ENCODE measurements at regions not wholly inside any gene's neighbourhood (a gene's known extent, or its start where the extent isn't known, plus 50 kb on each side); places are given as distances from the start of the nearest gene placed in this dataset.

GRCh38 chr7:46391231-46392201, 470.4 kb upstream of the IGFBP3 start:
- Mint-ChIP-seq H3K27ac (no peak overlapping the region), H3K9me3 (ENCODE audit: insufficient read depth) (peaks cover 4% of the 10 kb centered on the region), H3K4me1 (no peaks in the 10 kb centered on the region), H3K4me3 (no peak overlapping the region), H3K27me3 (no peaks in the 10 kb centered on the region)
- Histone ChIP-seq H3K4me2 (replicated peaks; ENCODE audit: low read depth, low read length, poor library complexity, severe bottlenecking) (no peak overlapping the region), H4K20me1 (ENCODE audit: control insufficient read depth, insufficient read depth, low read length, poor library complexity, severe bottlenecking) (no peaks in the 10 kb centered on the region), H3K27me3 (replicated peaks in 1 of 4; ENCODE audit: control extremely low read depth in 1 of 4, control insufficient read depth in 3 of 4, insufficient read depth in 4 of 4, low read length in 3 of 4) (no peaks in the 10 kb centered on the region), H3K27ac (ENCODE audit: low read length in 2 of 2) (no peak overlapping the region), H3K9ac (ENCODE audit: low read length) (no peak overlapping the region), H3K36me3 (replicated peaks in 1 of 2; ENCODE audit: control extremely low read depth in 1 of 2, control insufficient read depth in 1 of 2, extremely low read depth in 1 of 2, insufficient read depth in 2 of 2, low read length in 1 of 2) (no peaks in the 10 kb centered on the region), H2AFZ (ENCODE audit: insufficient read depth, low read depth, low read length, poor library complexity, severe bottlenecking) (no peak overlapping the region), H3K4me1 (ENCODE audit: control insufficient read depth in 2 of 2, insufficient read depth in 2 of 2, low read length in 2 of 2) (no peaks in the 10 kb centered on the region), H3K79me2 (ENCODE audit: control insufficient read depth, insufficient read depth, low read length) (no peaks in the 10 kb centered on the region), H3K9me3 (ENCODE audit: control extremely low read depth in 1 of 3, control insufficient read depth in 2 of 3, insufficient read depth in 1 of 3, low read length in 2 of 3) (no peaks in the 10 kb centered on the region), H3K4me3 (ENCODE audit: control extremely low read depth in 1 of 5, extremely low read depth in 1 of 5, insufficient read depth in 1 of 5, low read depth in 2 of 5, low read length in 4 of 5) (no peak overlapping the region)
- ChIA-PET CTCF (no interaction called here), POLR2A (no interaction called here)
- ATAC-seq (ENCODE audit: low read depth) (no peak), DNase-seq (no peak)
- WGBS (ENCODE audit: insufficient coverage): 100% methylated on average over 1 of the region's 5 CpGs
- intact Hi-C loops (cut with micrococcal nuclease): no loop called here
- TF ChIP-seq CTCF (IDR thresholded peaks at IDR 0.05) (no peak), EZH2 (IDR thresholded peaks at IDR 0.05; ENCODE audit: borderline replicate concordance, insufficient read depth, low read depth, low read length, poor library complexity, severe bottlenecking) (no peak)

- ChIA-PET CTCF (interaction anchor here (0.9 kb wide), 1 partner anchor 13 kb away, joined by 3 read pairs; no protein-coding TSS in a partner anchor), POLR2A (no interaction called here)
- no peak overlapping the region for H3K4me3 ChIP-seq (ENCODE audit: control extremely low read depth in 1 of 5, extremely low read depth in 1 of 5, insufficient read depth in 1 of 5, low read depth in 2 of 5, low read length in 4 of 5)
- Mint-ChIP-seq H3K4me1 (no peaks in the 10 kb centered on the region), H3K27ac (no peak overlapping the region), H3K27me3 (no peaks in the 10 kb centered on the region), H3K4me3 (no peak overlapping the region), H3K9me3 (ENCODE audit: insufficient read depth) (peaks cover 5% of the 10 kb centered on the region)
- no peaks in the 10 kb centered on the region for H3K27me3 ChIP-seq (replicated peaks in 1 of 4; ENCODE audit: control extremely low read depth in 1 of 4, control insufficient read depth in 3 of 4, insufficient read depth in 4 of 4, low read length in 3 of 4)
- H3K36me3 ChIP-seq (replicated peaks in 1 of 2; ENCODE audit: control extremely low read depth in 1 of 2, control insufficient read depth in 1 of 2, extremely low read depth in 1 of 2, insufficient read depth in 2 of 2, low read length in 1 of 2): no peaks in the 10 kb centered on the region
- no peaks in the 10 kb centered on the region for H3K79me2 ChIP-seq (ENCODE audit: control insufficient read depth, insufficient read depth, low read length)
- H2AFZ ChIP-seq (ENCODE audit: insufficient read depth, low read depth, low read length, poor library complexity, severe bottlenecking): no peak overlapping the region
- no peaks in the 10 kb centered on the region for H3K9me3 ChIP-seq (ENCODE audit: control extremely low read depth in 1 of 3, control insufficient read depth in 2 of 3, insufficient read depth in 1 of 3, low read length in 2 of 3)
- ATAC-seq (ENCODE audit: low read depth): no peak
- intact Hi-C loops (cut with micrococcal nuclease): no loop called here
- no peak overlapping the region for H3K9ac ChIP-seq (ENCODE audit: low read length)
- TF ChIP-seq CTCF (IDR thresholded peaks at IDR 0.05): no peak
- no peak for TF ChIP-seq EZH2 (IDR thresholded peaks at IDR 0.05; ENCODE audit: borderline replicate concordance, insufficient read depth, low read depth, low read length, poor library complexity, severe bottlenecking)
- H3K4me2 ChIP-seq (replicated peaks; ENCODE audit: low read depth, low read length, poor library complexity, severe bottlenecking): no peak overlapping the region
- H4K20me1 ChIP-seq (ENCODE audit: control insufficient read depth, insufficient read depth, low read length, poor library complexity, severe bottlenecking): no peaks in the 10 kb centered on the region
- H3K4me1 ChIP-seq (ENCODE audit: control insufficient read depth in 2 of 2, insufficient read depth in 2 of 2, low read length in 2 of 2): no peaks in the 10 kb centered on the region
- DNase-seq: no peak
- no peak overlapping the region for H3K27ac ChIP-seq (ENCODE audit: low read length in 2 of 2)
- 90% methylated on average over 2 of the region's 3 CpGs for WGBS (ENCODE audit: insufficient coverage)
Measured at GRCh38 chr7:46390042-46390441, 469.0 kb upstream of the IGFBP3 start.
